ENCODE measurements at regions not wholly inside any gene's neighbourhood (a gene's known extent, or its start where the extent isn't known, plus 50 kb on each side); places are given as distances from the start of the nearest gene placed in this dataset.

GRCh38 chr4:74534936-74535335, 90.0 kb downstream of the AREG start:
- TF ChIP-seq REST (IDR thresholded peaks at IDR 0.05; ENCODE audit: low read depth) (no peak), NFIC (IDR thresholded peaks at IDR 0.05) (no peak), TCF12 (IDR thresholded peaks at IDR 0.05; ENCODE audit: low read depth) (no peak), TEAD4 (IDR thresholded peaks at IDR 0.05) (no peak), MAX (IDR thresholded peaks at IDR 0.05) (no peak), CEBPB (IDR thresholded peaks at IDR 0.05) (no peak), EP300 (IDR thresholded peaks at IDR 0.05; ENCODE audit: borderline replicate concordance) (no peak), EGR1 (IDR thresholded peaks at IDR 0.05) (no peak), YY1 (IDR thresholded peaks at IDR 0.05; ENCODE audit: low read depth) (no peak), RAD21 (IDR thresholded peaks at IDR 0.05; ENCODE audit: low read depth) (no peak), FOXM1 (IDR thresholded peaks at IDR 0.05; ENCODE audit: borderline replicate concordance, low read depth) (no peak), USF1 (IDR thresholded peaks at IDR 0.05) (no peak), TAF1 (IDR thresholded peaks at IDR 0.05; ENCODE audit: low read depth) (no peak), CREB1 (IDR thresholded peaks at IDR 0.05; ENCODE audit: low read depth) (no peak), ZBTB7A (IDR thresholded peaks at IDR 0.05; ENCODE audit: low read depth) (no peak)

- no peak for TF ChIP-seq ZBTB7A (IDR thresholded peaks at IDR 0.05; ENCODE audit: low read depth)
- TF ChIP-seq MAX (IDR thresholded peaks at IDR 0.05) = no peak
- no peak for TF ChIP-seq REST (IDR thresholded peaks at IDR 0.05; ENCODE audit: low read depth)
- no peak for TF ChIP-seq FOXM1 (IDR thresholded peaks at IDR 0.05; ENCODE audit: borderline replicate concordance, low read depth)
- TF ChIP-seq EGR1 (IDR thresholded peaks at IDR 0.05) = no peak
- TF ChIP-seq TEAD4 (IDR thresholded peaks at IDR 0.05) = no peak
These were observed 90.6 kb downstream of the AREG start for GRCh38 chr4:74535512-74535911.

- peak; percentile 28; the same call in 1 of the 2 replicates for TF ChIP-seq RAD21 (IDR thresholded peaks at IDR 0.05; ENCODE audit: low read depth)
- no peak for TF ChIP-seq CEBPB (IDR thresholded peaks at IDR 0.05)
- TF ChIP-seq NFIC (IDR thresholded peaks at IDR 0.05) = no peak
- TF ChIP-seq EGR1 (IDR thresholded peaks at IDR 0.05) = no peak
- no peak for TF ChIP-seq TAF1 (IDR thresholded peaks at IDR 0.05; ENCODE audit: low read depth)
These were observed 91.6 kb downstream of the AREG start for GRCh38 chr4:74536557-74536956.

- TF ChIP-seq CREB1 (IDR thresholded peaks at IDR 0.05; ENCODE audit: low read depth) (no peak), TCF12 (IDR thresholded peaks at IDR 0.05; ENCODE audit: low read depth) (no peak), USF1 (IDR thresholded peaks at IDR 0.05) (no peak), NFIC (IDR thresholded peaks at IDR 0.05) (no peak), RAD21 (IDR thresholded peaks at IDR 0.05; ENCODE audit: low read depth) (no peak), TAF1 (IDR thresholded peaks at IDR 0.05; ENCODE audit: low read depth) (no peak), TEAD4 (IDR thresholded peaks at IDR 0.05) (no peak), EP300 (IDR thresholded peaks at IDR 0.05; ENCODE audit: borderline replicate concordance) (no peak), CEBPB (IDR thresholded peaks at IDR 0.05) (no peak)
These were observed 92.5 kb downstream of the AREG start for GRCh38 chr4:74537459-74537858.

GRCh38 chr4:74539044-74539790, 94.3 kb downstream of the AREG start:
- TF ChIP-seq TEAD4 (IDR thresholded peaks at IDR 0.05) (no peak), FOXM1 (IDR thresholded peaks at IDR 0.05; ENCODE audit: borderline replicate concordance, low read depth) (no peak), MAX (IDR thresholded peaks at IDR 0.05) (no peak), TCF12 (IDR thresholded peaks at IDR 0.05; ENCODE audit: low read depth) (no peak), USF1 (IDR thresholded peaks at IDR 0.05) (no peak), REST (IDR thresholded peaks at IDR 0.05; ENCODE audit: low read depth) (no peak), ZBTB7A (IDR thresholded peaks at IDR 0.05; ENCODE audit: low read depth) (no peak), RAD21 (IDR thresholded peaks at IDR 0.05; ENCODE audit: low read depth) (no peak), EGR1 (IDR thresholded peaks at IDR 0.05) (no peak), EP300 (IDR thresholded peaks at IDR 0.05; ENCODE audit: borderline replicate concordance) (no peak), CEBPB (IDR thresholded peaks at IDR 0.05) (no peak), CREB1 (IDR thresholded peaks at IDR 0.05; ENCODE audit: low read depth) (no peak), YY1 (IDR thresholded peaks at IDR 0.05; ENCODE audit: low read depth) (no peak), TAF1 (IDR thresholded peaks at IDR 0.05; ENCODE audit: low read depth) (no peak), NFIC (IDR thresholded peaks at IDR 0.05) (no peak)

Data from Ishikawa (cell line).